HepG2 (cell line): ENCODE measurements at regions not wholly inside any gene's neighbourhood (a gene's known extent, or its start where the extent isn't known, plus 50 kb on each side); places are given as distances from the start of the nearest gene placed in this dataset.

ENCODE experiments used
- ATAC-seq: fragments of 200-7000 bp; cut with Tn5 transposase; 3 replicates; pipeline ENCODE4 v1.9.1; 2020; ENCODE audit warnings: mild to moderate bottlenecking, moderate library complexity
- BruUV-seq: library from RNA; stranded (reverse); fragments of 400-500 nt; replicated peaks from 2 replicates; lab custom pipeline; 2021; lab: Mats Ljungman, UMichigan
- CTCF ChIA-PET: fragments of 300-600 bp; formaldehyde crosslinking; extraction: SDS; loops from one replicate; lab custom pipeline; 2021; ENCODE audit warnings: low total read pairs, inconsistent platforms, low intra/inter-chr PET ratio; lab: Yijun Ruan, JAX
- POLR2A ChIA-PET: fragments of 350-600 bp; sonication (Branson Sonifier 250); formaldehyde crosslinking; loops from one replicate; lab custom pipeline; 2020; ENCODE audit warnings: antibody characterized with exemption, inconsistent platforms; lab: Yijun Ruan, JAX
- DNase-seq: peaks from one replicate; pipeline ENCODE4 v3.0.0-alpha.2; 2015; ENCODE audit warnings: low spot score
- FAIRE-seq: peaks from 3 replicates; lab custom pipeline; 2011; peaks lifted over from hg19 to GRCh38; lab: Jason Lieb, UNC
- H2AFZ ChIP-seq: one replicate; pipeline ENCODE4 v1.6.1; 2011; ENCODE audit warnings: low read length, inconsistent platforms
- H3K27ac ChIP-seq: fragments of 300-600 bp; 3 replicates; pipeline ENCODE4 v1.8.0; 2011; ENCODE audit warnings: mixed run types, mild to moderate bottlenecking, mixed read lengths, low read length, inconsistent platforms; ENCODE audit not compliant: insufficient read depth; ENCODE audit errors: extremely low read length
- H3K27me3 ChIP-seq, 2 experiments: fragments of 200-600 bp in 1 of 2; 2 replicates in 1 of 2; 3 replicates in 1 of 2; pipeline versions ENCODE4 v1.6.0 to v1.8.0; 2011; ENCODE audit warnings: low read length in 2 of 2, mild to moderate bottlenecking in 2 of 2, moderate library complexity in 2 of 2, inconsistent platforms in 1 of 2; ENCODE audit not compliant: insufficient read depth in 2 of 2, control insufficient read depth in 1 of 2
- H3K36me3 ChIP-seq, 2 experiments: fragments of 200-600 bp in 1 of 2; replicated peaks in 1 of 2; 2 replicates in 1 of 2; 3 replicates in 1 of 2; pipeline versions ENCODE4 v1.5.1 to v1.8.0; 2011; ENCODE audit warnings: low read length in 2 of 2, inconsistent platforms in 1 of 2; ENCODE audit not compliant: insufficient read depth in 2 of 2, control insufficient read depth in 1 of 2
- H3K4me1 ChIP-seq: 2 replicates; pipeline ENCODE4 v1.5.1; 2012; ENCODE audit warnings: low read length, inconsistent platforms; ENCODE audit not compliant: insufficient read depth
- H3K4me2 ChIP-seq: 2 replicates; pipeline ENCODE4 v1.6.0; 2011; ENCODE audit warnings: low read depth, low read length, inconsistent platforms
- H3K4me3 ChIP-seq, 3 experiments: fragments of 200-600 bp in 1 of 3; sonication (generic), shearing (Covaris generic) in 1 of 3; replicated peaks in 1 of 3; 2 replicates each; pipeline ENCODE4 v1.5.1; 2011 to 2016; ENCODE audit warnings: low read length in 3 of 3, inconsistent platforms in 2 of 3, low read depth in 2 of 3, mild to moderate bottlenecking in 2 of 3, control low read depth in 1 of 3, mixed read lengths in 1 of 3; ENCODE audit not compliant: insufficient read depth in 1 of 3
- H3K79me2 ChIP-seq: one replicate; pipeline ENCODE4 v1.6.1; 2011; ENCODE audit warnings: low read length, inconsistent platforms; ENCODE audit not compliant: insufficient read depth
- H3K9ac ChIP-seq: 2 replicates; pipeline ENCODE4 v1.6.0; 2011; ENCODE audit warnings: mild to moderate bottlenecking, low read depth, low read length, inconsistent platforms; ENCODE audit not compliant: insufficient read depth
- H3K9me3 ChIP-seq: 2 replicates; pipeline ENCODE4 v1.5.1; 2012; ENCODE audit warnings: mild to moderate bottlenecking, low read length
- H4K20me1 ChIP-seq: 2 replicates; pipeline ENCODE4 v1.6.0; 2011; ENCODE audit warnings: inconsistent platforms, mild to moderate bottlenecking, low read length, moderate library complexity; ENCODE audit not compliant: insufficient read depth
- FOXK2 ChIP-seq: fragments of 450-650 bp; IDR thresholded peaks from 2 replicates; pipeline ENCODE4 v1.6.1; 2016
- IKZF1 ChIP-seq: fragments of 450-650 bp; IDR thresholded peaks from 2 replicates; pipeline ENCODE4 v1.7.1; 2016
- JARID2 ChIP-seq: sonication (generic); formaldehyde crosslinking; IDR thresholded peaks from 2 replicates; pipeline ENCODE4 v1.8.1; 2023; ENCODE audit warnings: missing genetic modification reagents, inconsistent platforms; ENCODE audit not compliant: insufficient replicate concordance
- MXI1 ChIP-seq: IDR thresholded peaks from 3 replicates; pipeline ENCODE4 v1.6.1; 2012; ENCODE audit warnings: low read depth, low read length, inconsistent platforms, borderline replicate concordance
- RAD21 ChIP-seq: fragments of 450-650 bp; formaldehyde crosslinking; IDR thresholded peaks from 2 replicates; pipeline ENCODE4 v1.5.0; 2020; ENCODE audit warnings: mild to moderate bottlenecking
- ZNF264 ChIP-seq: sonication (generic); formaldehyde crosslinking; IDR thresholded peaks from 2 replicates; pipeline ENCODE4 v1.4.0; 2020; ENCODE audit warnings: missing genetic modification reagents
- ZNF317 ChIP-seq: sonication (generic); formaldehyde crosslinking; IDR thresholded peaks from 2 replicates; pipeline ENCODE4 v1.5.0; 2020; ENCODE audit warnings: mild to moderate bottlenecking, missing genetic modification reagents
- ZNF33A ChIP-seq: sonication (generic); formaldehyde crosslinking; IDR thresholded peaks from 2 replicates; pipeline ENCODE4 v1.5.1; 2020; ENCODE audit warnings: missing genetic modification reagents, mild to moderate bottlenecking, moderate library complexity, borderline replicate concordance
- ZNF556 ChIP-seq: sonication (generic); formaldehyde crosslinking; IDR thresholded peaks from 2 replicates; pipeline ENCODE4 v1.4.0; 2020; ENCODE audit warnings: mild to moderate bottlenecking, missing genetic modification reagents, borderline replicate concordance
- ZNF652 ChIP-seq: IDR thresholded peaks from 2 replicates; pipeline ENCODE4 v1.6.1; 2016; ENCODE audit warnings: low read depth, borderline replicate concordance
- WGBS: methylation state at CpG from one replicate; pipeline ENCODE4 v1.1.6; 2017; ENCODE audit warnings: low lambda C conversion rate; 5-methylcytosine and 5-hydroxymethylcytosine counted together
- in situ Hi-C: cut with HindIII; loops from 2 replicates; pipeline ENCODE4 v1.10.0; 2017; ENCODE audit warnings: low pct_unique_long_range_greater_than_20kb; ENCODE audit not compliant: extremely low pct_ligation_motif_present
- intact Hi-C: fragments of 100-400 bp; cut with micrococcal nuclease; formaldehyde crosslinking; loops from one replicate; pipeline ENCODE4 v1.10.0; 2022; ENCODE audit not compliant: unreplicated experiment
- TF ChIP-seq, protein P1 (sequence below): sonication (generic); formaldehyde crosslinking; IDR thresholded peaks from 2 replicates; pipeline ENCODE4 v1.5.0; 2020; ENCODE audit warnings: mild to moderate bottlenecking, missing genetic modification reagents, borderline replicate concordance

DNA sequence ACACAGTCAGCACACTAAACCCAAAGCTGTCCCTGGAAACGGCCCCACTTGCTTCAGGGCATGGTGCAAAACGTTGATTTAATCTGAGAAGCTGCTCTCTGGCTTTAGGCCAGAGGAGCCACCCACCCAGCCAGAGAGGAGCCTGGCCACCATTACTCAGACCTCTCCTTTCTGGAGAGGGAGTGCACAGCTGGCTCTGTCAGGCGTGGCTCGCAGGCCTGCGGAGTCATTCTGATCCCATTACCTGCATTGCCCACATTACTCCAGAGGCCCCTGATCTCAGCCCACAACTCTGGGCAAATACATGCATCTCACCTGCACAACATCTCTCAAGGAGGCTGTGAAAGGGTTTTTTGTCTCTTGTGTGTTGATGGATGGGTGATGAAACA, 370.0 kb upstream of the IGFBP3 start:
- Histone ChIP-seq H3K27ac (no peak overlapping the region), H3K36me3 (no peaks in the 10 kb centered on the region), H3K27me3 (no peaks in the 10 kb centered on the region), H2AFZ (no peak overlapping the region), H3K9me3 (no peaks in the 10 kb centered on the region), H3K4me1 (no peaks in the 10 kb centered on the region), H3K4me2 (no peak overlapping the region), H4K20me1 (no peaks in the 10 kb centered on the region), H3K79me2 (no peaks in the 10 kb centered on the region), H3K9ac (no peak overlapping the region), H3K4me3 (no peak overlapping the region)
- FAIRE-seq (no peak), DNase-seq (no peak), ATAC-seq (no peak)
- in situ Hi-C loops = no loop called here
- ChIA-PET POLR2A (no interaction called here), CTCF (no interaction called here)
- no TSS peak for BruUV-seq
- TF ChIP-seq ZNF317 (CRISPR knock-in tag) (no peak), IKZF1 (no peak), JARID2 (CRISPR knock-in tag) (no peak), ZNF652 (no peak), ZNF33A (no peak), ZNF556 (CRISPR knock-in tag) (no peak), MXI1 (no peak), ZNF264 (CRISPR knock-in tag) (no peak), RAD21 (CRISPR knock-in tag) (no peak), FOXK2 (no peak)
- TF ChIP-seq, protein P1, sequence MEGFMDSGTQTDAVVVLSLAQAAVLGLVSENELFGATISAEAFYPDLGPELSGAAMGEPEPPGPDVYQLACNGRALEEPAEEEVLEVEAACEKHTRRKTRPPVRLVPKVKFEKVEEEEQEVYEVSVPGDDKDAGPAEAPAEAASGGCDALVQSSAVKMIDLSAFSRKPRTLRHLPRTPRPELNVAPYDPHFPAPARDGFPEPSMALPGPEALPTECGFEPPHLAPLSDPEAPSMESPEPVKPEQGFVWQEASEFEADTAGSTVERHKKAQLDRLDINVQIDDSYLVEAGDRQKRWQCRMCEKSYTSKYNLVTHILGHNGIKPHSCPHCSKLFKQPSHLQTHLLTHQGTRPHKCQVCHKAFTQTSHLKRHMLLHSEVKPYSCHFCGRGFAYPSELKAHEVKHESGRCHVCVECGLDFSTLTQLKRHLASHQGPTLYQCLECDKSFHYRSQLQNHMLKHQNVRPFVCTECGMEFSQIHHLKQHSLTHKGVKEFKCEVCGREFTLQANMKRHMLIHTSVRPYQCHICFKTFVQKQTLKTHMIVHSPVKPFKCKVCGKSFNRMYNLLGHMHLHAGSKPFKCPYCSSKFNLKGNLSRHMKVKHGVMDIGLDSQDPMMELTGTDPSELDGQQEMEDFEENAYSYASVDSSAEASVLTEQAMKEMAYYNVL = no peak
- 71% methylated on average over 3 of the region's 5 CpGs for WGBS
- intact Hi-C loops = no loop called here
